Breast epithelium (tissue), 4 donors: ENCODE measurements at regions not wholly inside any gene's neighbourhood (a gene's known extent, or its start where the extent isn't known, plus 50 kb on each side); places are given as distances from the start of the nearest gene placed in this dataset.
"Not testable (repeated sequence)": the region's sequence is repeated elsewhere in the genome, so short reads cannot be mapped to it uniquely, and the experiment has no call there.

Source experiments
- DNase-seq, 2 donors: peaks; one replicate each; pipeline ENCODE4 v3.0.0-alpha.2; 2019; ENCODE audit warnings: low spot score in 2 of 2
- H3K27ac ChIP-seq, 2 donors: fragments of 200-600 bp; sonication (generic) in 1 of 2; one replicate each; pipeline ENCODE4 v1.5.1; 2016 to 2019; ENCODE audit warnings: mild to moderate bottlenecking in 1 of 2
- H3K27me3 ChIP-seq, 2 donors: fragments of 200-600 bp; sonication (generic) in 1 of 2; one replicate each; pipeline versions ENCODE4 v1.5.1 to v1.6.0; 2017 to 2019; ENCODE audit warnings: control low read depth in 1 of 2, mild to moderate bottlenecking in 1 of 2
- H3K36me3 ChIP-seq: fragments of 200-600 bp; one replicate; pipeline ENCODE4 v1.5.1; 2019
- H3K4me1 ChIP-seq, 2 donors: fragments of 200-600 bp; sonication (generic); one replicate each; pipeline ENCODE4 v1.5.1; 2016 to 2019; ENCODE audit warnings: control low read depth in 1 of 2
- H3K4me3 ChIP-seq, 3 donors: fragments of 200-600 bp; sonication (generic); 1 replicate in 2 of 3; 2 replicates in 1 of 3; pipeline ENCODE4 v1.5.1; 2016 to 2019; ENCODE audit warnings: mild to moderate bottlenecking in 3 of 3, moderate library complexity in 2 of 3
- H3K9me3 ChIP-seq, 2 donors: fragments of 200-600 bp; sonication (generic) in 1 of 2; one replicate each; pipeline ENCODE4 v1.5.1; 2016 to 2019; ENCODE audit warnings: control low read depth in 1 of 2
- POLR2A ChIP-seq: fragments of 450-650 bp; IDR thresholded peaks from one replicate; pipeline ENCODE4 v1.6.1; 2016; ENCODE audit warnings: antibody characterized with exemption, mild to moderate bottlenecking, moderate library complexity
- POLR2AphosphoS5 ChIP-seq, 3 donors: sonication (generic); formaldehyde crosslinking; IDR thresholded peaks; one replicate each; pipeline ENCODE4 v1.6.1; 2017; ENCODE audit warnings: antibody characterized with exemption in 3 of 3
- intact Hi-C: fragments of 100-400 bp; cut with DNase I; formaldehyde crosslinking; loops from one replicate; pipeline ENCODE4 v1.15.1; 2023; ENCODE audit warnings: low total_unique reads
- TF ChIP-seq, protein P1 (sequence below), 3 donors: fragments of 450-650 bp; IDR thresholded peaks; one replicate each; pipeline ENCODE4 v1.5.1; 2016 to 2017; ENCODE audit warnings: antibody characterized with exemption in 3 of 3, mild to moderate bottlenecking in 3 of 3, moderate library complexity in 3 of 3

DNA sequence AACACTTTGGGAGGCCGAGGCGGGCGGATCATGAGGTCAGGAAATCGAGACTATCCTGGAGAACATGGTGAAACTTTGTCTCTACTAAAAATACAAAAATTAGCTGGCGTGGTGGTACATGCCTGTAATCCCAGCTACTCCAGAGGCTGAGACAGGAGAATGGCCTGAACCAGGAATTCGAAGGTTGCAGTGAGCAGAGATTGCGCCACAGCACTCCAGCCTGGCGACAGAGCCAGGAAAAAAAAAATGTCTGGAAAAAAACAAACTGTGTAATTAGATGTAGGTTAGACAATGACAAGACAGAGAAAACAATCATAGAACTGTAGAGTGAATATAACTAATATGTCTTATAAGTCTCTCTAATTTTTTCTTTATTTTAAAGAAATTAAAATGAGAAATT, 1002.5 kb upstream of the LCORL start:
- Histone ChIP-seq H3K27ac (no peak overlapping the region), H3K4me1 (no peaks in the 10 kb centered on the region), H3K9me3 (no peaks in the 10 kb centered on the region), H3K36me3 (no peaks in the 10 kb centered on the region), H3K27me3 (no peaks in the 10 kb centered on the region), H3K4me3 (no peak overlapping the region)
- intact Hi-C loops = no loop called here
- TF ChIP-seq POLR2AphosphoS5 (IDR thresholded peaks at IDR 0.05) (no peak), POLR2A (no peak)
- TF ChIP-seq, protein P1, sequence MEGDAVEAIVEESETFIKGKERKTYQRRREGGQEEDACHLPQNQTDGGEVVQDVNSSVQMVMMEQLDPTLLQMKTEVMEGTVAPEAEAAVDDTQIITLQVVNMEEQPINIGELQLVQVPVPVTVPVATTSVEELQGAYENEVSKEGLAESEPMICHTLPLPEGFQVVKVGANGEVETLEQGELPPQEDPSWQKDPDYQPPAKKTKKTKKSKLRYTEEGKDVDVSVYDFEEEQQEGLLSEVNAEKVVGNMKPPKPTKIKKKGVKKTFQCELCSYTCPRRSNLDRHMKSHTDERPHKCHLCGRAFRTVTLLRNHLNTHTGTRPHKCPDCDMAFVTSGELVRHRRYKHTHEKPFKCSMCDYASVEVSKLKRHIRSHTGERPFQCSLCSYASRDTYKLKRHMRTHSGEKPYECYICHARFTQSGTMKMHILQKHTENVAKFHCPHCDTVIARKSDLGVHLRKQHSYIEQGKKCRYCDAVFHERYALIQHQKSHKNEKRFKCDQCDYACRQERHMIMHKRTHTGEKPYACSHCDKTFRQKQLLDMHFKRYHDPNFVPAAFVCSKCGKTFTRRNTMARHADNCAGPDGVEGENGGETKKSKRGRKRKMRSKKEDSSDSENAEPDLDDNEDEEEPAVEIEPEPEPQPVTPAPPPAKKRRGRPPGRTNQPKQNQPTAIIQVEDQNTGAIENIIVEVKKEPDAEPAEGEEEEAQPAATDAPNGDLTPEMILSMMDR (IDR thresholded peaks at IDR 0.05) = no peak
- DNase-seq = no peak

DNA sequence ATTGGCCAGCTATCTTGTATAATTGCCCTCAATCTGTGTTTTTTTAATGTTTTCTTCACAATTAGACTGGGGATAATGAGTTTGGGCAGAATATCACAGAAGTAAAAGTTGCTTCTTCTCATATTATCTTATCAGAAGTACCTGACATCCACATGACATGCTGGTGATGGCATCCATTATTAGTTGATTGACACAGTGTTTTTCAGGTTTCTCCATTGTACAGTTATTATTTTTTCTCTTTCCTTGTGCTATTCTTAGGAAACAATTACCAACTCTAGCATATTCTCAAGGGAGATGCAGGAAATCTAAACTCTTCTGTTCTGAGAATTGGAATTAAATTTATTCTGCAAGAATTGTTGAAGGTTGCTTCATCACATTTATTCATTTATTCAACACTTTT, 1000.1 kb upstream of the LCORL start:
- no peaks in the 10 kb centered on the region for H3K27me3 ChIP-seq
- H3K27ac ChIP-seq = no peak overlapping the region
- no peaks in the 10 kb centered on the region for H3K36me3 ChIP-seq
- intact Hi-C loops = no loop called here
- H3K4me3 ChIP-seq = no peak overlapping the region
- DNase-seq = no peak
- TF ChIP-seq POLR2A = no peak
- no peak for TF ChIP-seq POLR2AphosphoS5 (IDR thresholded peaks at IDR 0.05)
- TF ChIP-seq, protein P1 (IDR thresholded peaks at IDR 0.05) = no peak
- no peaks in the 10 kb centered on the region for H3K4me1 ChIP-seq
- no peaks in the 10 kb centered on the region for H3K9me3 ChIP-seq

DNA sequence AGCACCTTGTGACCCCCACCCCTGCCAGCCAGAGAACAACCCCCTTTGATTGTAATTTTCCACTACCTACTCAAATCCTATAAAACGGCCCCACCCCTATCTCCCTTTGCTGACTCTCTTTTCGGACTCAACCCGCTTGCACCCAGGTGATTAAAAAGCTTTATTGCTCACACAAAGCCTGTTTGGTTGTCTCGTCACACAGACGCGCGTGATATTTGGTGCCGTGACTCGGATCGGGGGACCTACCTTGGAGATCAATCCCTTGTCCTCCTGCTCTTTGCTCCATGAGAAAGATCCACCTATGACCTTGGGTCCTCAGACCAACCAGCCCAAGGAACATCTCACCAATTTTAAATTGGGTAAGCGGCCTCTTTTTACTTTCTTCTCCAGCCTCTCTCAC, 995.0 kb upstream of the LCORL start:
- H3K4me3 ChIP-seq, H3K27me3 ChIP-seq, DNase-seq, intact Hi-C loops, H3K4me1 ChIP-seq, H3K36me3 ChIP-seq, H3K9me3 ChIP-seq, H3K27ac ChIP-seq: not testable (repeated sequence)

DNA sequence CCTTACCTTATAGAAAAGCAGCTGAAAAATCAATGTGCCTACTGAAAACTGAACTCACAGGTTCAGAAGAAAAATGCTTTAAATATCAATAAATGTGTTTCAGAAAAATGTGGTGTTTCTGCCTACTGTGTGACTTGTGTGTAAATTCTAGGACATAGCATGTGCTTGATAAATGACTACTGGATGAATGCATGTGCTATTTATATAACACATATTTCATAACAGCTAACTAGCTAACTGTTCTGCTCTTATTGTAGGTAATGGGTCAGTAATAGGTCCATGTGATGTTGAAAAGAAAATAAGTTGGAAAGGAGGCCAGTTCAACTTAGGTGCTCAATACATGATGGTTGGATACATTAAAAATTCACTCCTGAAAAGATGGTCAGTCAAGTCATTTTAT, 993.0 kb upstream of the LCORL start:
- intact Hi-C loops = no loop called here
- H3K27me3 ChIP-seq = no peaks in the 10 kb centered on the region
- no peaks in the 10 kb centered on the region for H3K4me1 ChIP-seq
- TF ChIP-seq POLR2AphosphoS5 (IDR thresholded peaks at IDR 0.05) (no peak), POLR2A (no peak)
- TF ChIP-seq, protein P1 (IDR thresholded peaks at IDR 0.05) = no peak
- H3K9me3 ChIP-seq = no peaks in the 10 kb centered on the region
- no peaks in the 10 kb centered on the region for H3K36me3 ChIP-seq
- H3K4me3 ChIP-seq = no peak overlapping the region
- no peak for DNase-seq
- H3K27ac ChIP-seq = no peak overlapping the region

DNA sequence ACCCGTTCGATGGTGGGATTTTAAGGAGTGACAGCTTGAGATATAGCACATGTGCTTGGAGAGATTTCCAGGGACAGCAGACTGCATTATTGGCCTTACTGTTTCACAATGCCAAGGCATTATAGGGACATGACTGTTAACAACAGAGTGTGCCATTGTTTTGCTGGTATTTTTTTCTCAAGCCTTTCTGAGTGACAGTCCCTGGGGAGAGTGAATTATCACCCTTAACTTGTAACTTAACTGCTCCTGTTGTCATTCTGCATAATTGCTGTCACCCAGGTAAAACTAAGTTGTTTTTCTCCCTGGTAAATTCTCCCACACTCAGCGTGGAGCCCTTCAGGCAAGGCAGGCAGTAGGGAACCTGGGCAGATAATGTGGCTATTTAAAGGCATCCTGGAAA, 989.2 kb upstream of the LCORL start:
- intact Hi-C loops = no loop called here
- TF ChIP-seq POLR2A = no peak
- TF ChIP-seq POLR2AphosphoS5 (IDR thresholded peaks at IDR 0.05) = no peak
- TF ChIP-seq, protein P1 (IDR thresholded peaks at IDR 0.05) = no peak
- Histone ChIP-seq H3K36me3 (no peaks in the 10 kb centered on the region), H3K9me3 (no peaks in the 10 kb centered on the region), H3K4me1 (no peaks in the 10 kb centered on the region), H3K27me3 (no peaks in the 10 kb centered on the region), H3K4me3 (no peak overlapping the region), H3K27ac (no peak overlapping the region)
- no peak for DNase-seq

DNA sequence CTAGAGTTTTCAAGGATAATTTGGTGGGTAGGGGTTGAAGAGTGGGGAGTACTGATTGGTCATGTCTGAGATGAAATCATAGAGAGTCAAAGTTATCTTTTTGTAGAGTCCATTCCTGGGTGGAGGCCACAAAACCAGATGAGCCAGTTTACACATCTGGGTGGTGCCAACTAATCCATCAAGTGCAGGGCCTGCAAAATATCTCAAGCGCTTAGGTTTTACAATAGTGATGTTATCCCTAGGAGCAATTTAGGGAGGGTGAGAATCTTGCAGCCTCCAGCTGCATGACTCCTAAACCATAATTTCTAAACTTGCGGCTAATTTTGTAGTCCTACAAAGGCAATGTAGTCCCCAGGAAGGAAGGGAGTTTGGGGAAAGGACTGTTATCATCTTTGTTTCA, 988.3 kb upstream of the LCORL start:
- Histone ChIP-seq H3K36me3 (no peaks in the 10 kb centered on the region), H3K9me3 (no peaks in the 10 kb centered on the region), H3K27me3 (no peaks in the 10 kb centered on the region), H3K4me3 (no peak overlapping the region), H3K27ac (no peak overlapping the region), H3K4me1 (no peaks in the 10 kb centered on the region)
- intact Hi-C loops = no loop called here
- TF ChIP-seq, protein P1 (IDR thresholded peaks at IDR 0.05) = no peak
- TF ChIP-seq POLR2AphosphoS5 (IDR thresholded peaks at IDR 0.05) (no peak), POLR2A (no peak)
- DNase-seq = no peak
